Calu3 (cell line): ENCODE measurements at regions not wholly inside any gene's neighbourhood (a gene's known extent, or its start where the extent isn't known, plus 50 kb on each side); places are given as distances from the start of the nearest gene placed in this dataset.

Experiments used
- BruUV-seq: library from RNA; stranded (reverse); fragments of 400-500 nt; replicated peaks from 2 replicates; lab custom pipeline; 2021; lab: Mats Ljungman, UMichigan
- CTCF ChIA-PET: fragments of 300-600 bp; sonication (Branson Sonifier 250); formaldehyde crosslinking; loops from one replicate; lab custom pipeline; 2022; ENCODE audit warnings: antibody characterized with exemption; lab: Charles Lee
- DNase-seq: peaks from one replicate; pipeline ENCODE4 v3.0.0; 2022
- H3K27ac Mint-ChIP-seq: one replicate; pipeline ENCODE4 v1.8.0; 2022; ENCODE audit warnings: mixed read lengths; ENCODE audit not compliant: unreplicated experiment
- H3K27me3 Mint-ChIP-seq: one replicate; pipeline ENCODE4 v1.8.0; 2022; ENCODE audit warnings: mixed read lengths; ENCODE audit not compliant: unreplicated experiment
- H3K36me3 Mint-ChIP-seq: one replicate; pipeline ENCODE4 v1.8.0; 2022; ENCODE audit warnings: mild to moderate bottlenecking, moderate library complexity, mixed read lengths; ENCODE audit not compliant: insufficient read depth, unreplicated experiment
- H3K4me1 Mint-ChIP-seq: one replicate; pipeline ENCODE4 v1.8.0; 2022; ENCODE audit warnings: mild to moderate bottlenecking, low read depth, mixed read lengths; ENCODE audit not compliant: unreplicated experiment
- H3K4me3 Mint-ChIP-seq: one replicate; pipeline ENCODE4 v1.8.0; 2022; ENCODE audit warnings: mild to moderate bottlenecking, low read depth, moderate library complexity, mixed read lengths; ENCODE audit not compliant: unreplicated experiment
- H3K9me3 Mint-ChIP-seq: one replicate; pipeline ENCODE4 v1.8.0; 2022; ENCODE audit warnings: low read depth, mixed read lengths; ENCODE audit not compliant: unreplicated experiment
- intact Hi-C: fragments of 100-400 bp; cut with micrococcal nuclease; formaldehyde crosslinking; loops from one replicate; pipeline ENCODE4 v1.10.0; 2022; ENCODE audit not compliant: unreplicated experiment
- TF ChIP-seq, protein P1 (sequence below): fragments of 200-600 bp; IDR thresholded peaks from one replicate; pipeline ENCODE4 v1.8.0; 2022; ENCODE audit warnings: antibody characterized with exemption; ENCODE audit not compliant: unreplicated experiment

DNA sequence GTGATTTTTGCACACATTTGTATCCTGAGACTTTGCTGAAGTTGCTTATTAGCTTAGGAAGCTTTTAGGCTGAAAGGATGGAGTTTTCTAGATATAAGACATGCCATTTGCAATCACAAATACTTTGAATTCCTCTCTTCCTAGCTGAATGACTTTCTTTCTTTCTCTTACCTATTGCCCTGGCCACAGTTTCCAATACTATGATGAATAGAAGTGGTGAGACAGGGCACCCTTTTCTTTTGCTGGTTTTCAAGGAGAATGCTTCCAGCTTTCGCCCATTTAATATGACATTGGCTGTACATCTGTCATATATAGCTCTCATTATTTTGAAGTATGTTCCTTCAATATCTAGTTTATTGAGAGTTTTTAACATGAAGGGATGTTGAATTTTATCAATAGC lies 409.6 kb upstream of the EPHA7 start:
- DNase-seq, result no peak
- no peaks in the 10 kb centered on the region for H3K36me3 Mint-ChIP-seq

GRCh38 chr6:93828553-93828952 lies 409.2 kb upstream of the EPHA7 start:
- Mint-ChIP-seq H3K27me3 (no peaks in the 10 kb centered on the region), H3K9me3 (peaks cover 17% of the 10 kb centered on the region), H3K4me3 (no peak overlapping the region), H3K36me3 (no peaks in the 10 kb centered on the region), H3K27ac (no peak overlapping the region), H3K4me1 (no peaks in the 10 kb centered on the region)
- no peak for DNase-seq
- TF ChIP-seq, protein P1, sequence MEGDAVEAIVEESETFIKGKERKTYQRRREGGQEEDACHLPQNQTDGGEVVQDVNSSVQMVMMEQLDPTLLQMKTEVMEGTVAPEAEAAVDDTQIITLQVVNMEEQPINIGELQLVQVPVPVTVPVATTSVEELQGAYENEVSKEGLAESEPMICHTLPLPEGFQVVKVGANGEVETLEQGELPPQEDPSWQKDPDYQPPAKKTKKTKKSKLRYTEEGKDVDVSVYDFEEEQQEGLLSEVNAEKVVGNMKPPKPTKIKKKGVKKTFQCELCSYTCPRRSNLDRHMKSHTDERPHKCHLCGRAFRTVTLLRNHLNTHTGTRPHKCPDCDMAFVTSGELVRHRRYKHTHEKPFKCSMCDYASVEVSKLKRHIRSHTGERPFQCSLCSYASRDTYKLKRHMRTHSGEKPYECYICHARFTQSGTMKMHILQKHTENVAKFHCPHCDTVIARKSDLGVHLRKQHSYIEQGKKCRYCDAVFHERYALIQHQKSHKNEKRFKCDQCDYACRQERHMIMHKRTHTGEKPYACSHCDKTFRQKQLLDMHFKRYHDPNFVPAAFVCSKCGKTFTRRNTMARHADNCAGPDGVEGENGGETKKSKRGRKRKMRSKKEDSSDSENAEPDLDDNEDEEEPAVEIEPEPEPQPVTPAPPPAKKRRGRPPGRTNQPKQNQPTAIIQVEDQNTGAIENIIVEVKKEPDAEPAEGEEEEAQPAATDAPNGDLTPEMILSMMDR, result no peak
- CTCF ChIA-PET, result no interaction called here
- BruUV-seq, result no TSS peak
- intact Hi-C loops, result no loop called here

More for the DNA sequence above, 409.6 kb upstream of the EPHA7 start:
- Mint-ChIP-seq H3K9me3 (peaks cover 17% of the 10 kb centered on the region), H3K4me3 (no peak overlapping the region), H3K4me1 (no peaks in the 10 kb centered on the region), H3K27me3 (no peaks in the 10 kb centered on the region), H3K27ac (no peak overlapping the region)
- CTCF ChIA-PET, result no interaction called here
- TF ChIP-seq, protein P1, result no peak
- intact Hi-C loops, result no loop called here
- no TSS peak for BruUV-seq

DNA sequence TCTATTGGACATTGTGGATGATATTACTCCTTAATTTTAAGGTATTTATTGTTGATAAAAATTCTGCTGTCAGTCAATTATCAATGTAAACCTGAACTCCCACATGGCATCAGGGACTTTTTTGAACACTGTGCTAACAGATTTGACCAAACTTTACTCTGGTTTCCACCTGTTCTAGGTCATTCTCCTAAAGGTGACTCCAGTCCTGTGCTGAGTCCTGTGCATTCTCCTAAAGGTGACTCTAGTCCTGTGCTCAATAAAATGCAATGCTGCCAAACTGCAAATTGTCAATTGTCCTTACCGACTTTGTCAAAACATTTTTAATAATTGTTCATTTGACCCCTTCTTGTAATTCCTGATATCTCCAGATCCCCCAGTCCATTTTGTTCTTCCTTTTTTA lies 408.4 kb upstream of the EPHA7 start:
- H3K27ac Mint-ChIP-seq, result no peak overlapping the region
- no peaks in the 10 kb centered on the region for H3K27me3 Mint-ChIP-seq
- no TSS peak for BruUV-seq
- intact Hi-C loops, result no loop called here
- no peak overlapping the region for H3K4me3 Mint-ChIP-seq
- CTCF ChIA-PET, result no interaction called here
- no peak for DNase-seq
- H3K4me1 Mint-ChIP-seq, result no peaks in the 10 kb centered on the region
- peaks cover 15% of the 10 kb centered on the region for H3K9me3 Mint-ChIP-seq
- TF ChIP-seq, protein P1, result no peak
- no peaks in the 10 kb centered on the region for H3K36me3 Mint-ChIP-seq

DNA sequence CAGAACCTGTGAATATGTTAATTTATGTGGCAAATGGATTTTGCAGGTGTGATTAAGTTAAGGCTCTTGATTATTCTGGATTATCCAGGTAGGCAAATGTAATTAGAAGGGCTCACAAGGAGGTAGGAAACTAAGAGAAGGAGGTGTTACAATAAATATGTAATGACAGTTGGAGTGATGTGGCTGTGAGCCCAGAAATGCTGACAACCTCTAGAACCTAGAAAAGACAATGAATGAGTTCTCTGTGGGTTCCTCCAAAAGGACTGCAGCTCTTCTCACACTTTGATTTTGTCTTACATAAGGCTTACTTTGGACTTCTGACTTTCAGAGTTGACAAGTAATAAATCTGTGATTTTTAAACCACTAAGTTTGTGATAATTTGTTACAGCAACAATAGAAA lies 406.6 kb upstream of the EPHA7 start:
- BruUV-seq, result no TSS peak
- H3K4me3 Mint-ChIP-seq, result no peak overlapping the region
- no peak for DNase-seq
- TF ChIP-seq, protein P1, result no peak
- H3K27ac Mint-ChIP-seq, result no peak overlapping the region
- intact Hi-C loops, result no loop called here
- H3K27me3 Mint-ChIP-seq, result no peaks in the 10 kb centered on the region
- H3K9me3 Mint-ChIP-seq, result peaks cover 16% of the 10 kb centered on the region
- H3K4me1 Mint-ChIP-seq, result no peaks in the 10 kb centered on the region
- H3K36me3 Mint-ChIP-seq, result no peaks in the 10 kb centered on the region
- CTCF ChIA-PET, result no interaction called here
